Right renal cortex interstitium (tissue), 3 donors: ENCODE measurements at regions not wholly inside any gene's neighbourhood (a gene's known extent, or its start where the extent isn't known, plus 50 kb on each side); places are given as distances from the start of the nearest gene placed in this dataset.

Experiments used
- DNase-seq, 3 donors: peaks; one replicate each; pipeline ENCODE4 v3.0.0-alpha.2; 2013; ENCODE audit warnings: low read depth in 3 of 3, low spot score in 2 of 3

DNA sequence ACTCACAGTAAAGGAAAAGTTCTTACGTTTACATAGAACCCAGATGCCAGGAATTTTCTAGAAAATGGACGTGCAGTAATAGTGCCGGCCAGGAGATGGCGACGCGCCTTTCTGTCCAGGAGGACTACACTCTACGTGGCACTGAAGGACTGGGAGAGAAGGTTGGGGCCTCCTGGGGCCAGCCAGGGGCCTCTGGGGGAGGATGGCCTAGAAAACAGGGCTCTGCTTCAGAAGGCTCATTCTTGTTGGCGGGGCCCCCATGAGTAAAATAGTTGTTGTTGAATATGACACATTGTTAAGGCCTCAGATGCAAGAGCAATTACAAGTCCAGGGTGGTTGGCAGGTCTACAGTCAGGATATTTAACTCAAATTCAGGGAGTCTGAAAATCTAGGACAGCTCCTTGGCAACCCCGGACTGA is 120.1 kb upstream of the MAX start:
- DNase-seq, result no peak

DNA sequence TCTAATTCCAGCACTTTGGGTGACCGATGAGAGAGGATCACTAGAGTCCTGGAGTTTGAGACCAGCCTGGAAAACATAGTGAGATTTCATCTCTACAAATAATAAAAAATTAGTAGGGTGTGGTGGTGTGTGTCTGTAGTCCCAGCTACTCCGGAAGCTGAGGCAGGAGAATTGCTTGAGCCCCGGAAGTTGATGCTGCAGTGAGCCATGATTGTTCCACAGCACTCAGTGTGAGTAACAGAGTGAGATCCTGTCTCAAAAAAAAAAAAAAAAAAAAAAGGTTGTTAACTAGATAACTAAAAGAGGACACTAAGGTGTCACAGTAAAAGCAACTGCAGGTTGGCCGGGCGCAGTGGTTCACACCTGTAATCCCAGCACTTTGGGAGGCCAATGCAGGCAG is 121.3 kb upstream of the MAX start:
- no peak for DNase-seq

DNA sequence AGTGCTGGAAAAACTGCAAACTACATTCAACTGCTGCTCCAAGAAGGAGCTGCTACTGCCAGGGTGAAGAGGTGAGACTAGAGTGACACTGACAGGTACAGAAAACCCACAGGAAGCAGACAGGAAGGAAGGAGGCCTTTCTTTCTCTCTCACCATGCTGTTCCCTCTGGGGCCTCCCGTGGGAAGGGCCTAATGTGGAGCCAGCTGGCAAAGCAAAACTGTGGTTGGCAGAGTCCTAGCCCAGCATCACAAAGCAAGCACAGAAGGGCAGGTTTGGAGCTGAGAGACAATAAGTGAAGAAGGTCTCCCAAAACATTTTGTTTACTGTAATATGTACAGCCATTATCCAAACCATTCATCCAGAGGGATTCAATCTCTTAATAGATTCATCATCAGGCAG is 122.5 kb upstream of the MAX start:
- no peak for DNase-seq

GRCh38 chr14:65225299-65226159 is 123.2 kb upstream of the MAX start:
- no peak for DNase-seq

DNA sequence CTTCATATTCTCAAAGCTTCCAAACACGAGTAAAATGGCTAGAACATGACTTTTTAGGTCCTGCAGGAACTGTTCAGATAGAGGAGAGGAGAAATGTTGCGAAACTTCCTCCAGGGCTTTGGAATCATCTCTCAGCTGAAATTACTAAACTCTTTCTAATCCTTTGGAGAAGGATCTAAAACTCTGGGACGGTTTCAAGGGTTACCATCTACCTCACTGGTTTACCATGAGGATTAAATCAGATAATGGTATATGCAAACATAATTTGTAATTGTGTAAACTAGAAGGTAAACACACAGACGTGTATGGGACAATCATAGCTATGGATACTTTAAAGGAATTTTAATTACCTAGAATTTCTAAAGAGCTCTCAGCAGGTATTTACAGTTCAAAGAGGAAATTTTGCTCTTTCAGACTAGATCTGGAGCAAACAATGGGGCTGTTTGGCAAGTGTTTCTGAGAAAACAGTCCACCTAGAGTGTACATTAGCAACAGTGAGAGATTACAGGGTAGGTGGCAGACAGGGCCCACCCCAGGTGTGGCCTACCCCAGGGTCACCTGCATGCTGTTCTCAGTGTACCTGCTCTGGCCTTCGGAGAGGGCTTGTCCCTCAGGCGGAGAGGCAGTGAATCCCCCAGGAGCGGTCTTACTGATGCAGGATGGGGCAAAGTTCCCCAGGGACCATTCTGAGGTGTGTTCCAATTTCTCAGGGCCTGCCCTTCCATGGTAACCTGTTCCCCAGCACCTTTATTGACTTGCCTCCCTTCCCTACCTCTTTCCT is 124.7 kb upstream of the MAX start:
- no peak for DNase-seq

GRCh38 chr14:65228436-65228835 is 126.1 kb upstream of the MAX start:
- no peak for DNase-seq

- DNase-seq, result no peak
Measured at GRCh38 chr14:65228956-65229747, 126.8 kb upstream of the MAX start.

GRCh38 chr14:65229748-65230728 is 127.7 kb upstream of the MAX start:
- no peak for DNase-seq

DNA sequence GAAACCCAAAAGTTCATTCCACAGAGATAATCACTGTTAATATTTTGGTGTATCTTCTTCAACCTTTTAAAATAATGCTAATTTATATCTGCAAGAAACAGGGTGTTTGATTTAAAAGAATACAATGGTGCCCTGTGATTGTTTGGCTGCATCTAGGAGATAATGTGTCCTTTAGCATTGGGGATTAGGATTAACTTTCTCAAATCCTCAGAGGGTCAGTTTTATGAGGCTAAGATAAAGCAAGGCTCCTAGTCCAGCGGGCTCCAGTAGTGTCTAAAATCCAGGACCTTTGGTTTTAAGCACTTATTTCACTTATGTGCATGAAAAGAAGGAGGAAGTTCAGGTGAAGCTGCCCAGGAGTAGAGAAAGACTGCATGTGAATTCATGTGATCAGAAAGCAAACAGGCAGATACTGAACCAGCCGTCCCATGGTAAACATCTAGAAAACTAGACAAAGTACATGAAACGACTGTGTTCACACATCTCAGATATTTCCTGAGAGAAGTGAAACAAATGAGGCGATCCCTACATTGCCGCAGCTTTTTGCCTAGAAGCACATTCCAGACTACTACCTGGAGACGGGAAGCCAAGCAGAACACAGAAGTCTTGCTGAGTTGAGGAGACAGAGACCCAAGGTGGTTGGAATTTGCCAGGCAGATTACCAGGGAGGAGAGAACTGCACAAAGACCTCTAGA is 129.1 kb upstream of the MAX start:
- DNase-seq, result no peak

GRCh38 chr14:65234752-65235361 is 132.5 kb upstream of the MAX start:
- DNase-seq, result no peak

DNA sequence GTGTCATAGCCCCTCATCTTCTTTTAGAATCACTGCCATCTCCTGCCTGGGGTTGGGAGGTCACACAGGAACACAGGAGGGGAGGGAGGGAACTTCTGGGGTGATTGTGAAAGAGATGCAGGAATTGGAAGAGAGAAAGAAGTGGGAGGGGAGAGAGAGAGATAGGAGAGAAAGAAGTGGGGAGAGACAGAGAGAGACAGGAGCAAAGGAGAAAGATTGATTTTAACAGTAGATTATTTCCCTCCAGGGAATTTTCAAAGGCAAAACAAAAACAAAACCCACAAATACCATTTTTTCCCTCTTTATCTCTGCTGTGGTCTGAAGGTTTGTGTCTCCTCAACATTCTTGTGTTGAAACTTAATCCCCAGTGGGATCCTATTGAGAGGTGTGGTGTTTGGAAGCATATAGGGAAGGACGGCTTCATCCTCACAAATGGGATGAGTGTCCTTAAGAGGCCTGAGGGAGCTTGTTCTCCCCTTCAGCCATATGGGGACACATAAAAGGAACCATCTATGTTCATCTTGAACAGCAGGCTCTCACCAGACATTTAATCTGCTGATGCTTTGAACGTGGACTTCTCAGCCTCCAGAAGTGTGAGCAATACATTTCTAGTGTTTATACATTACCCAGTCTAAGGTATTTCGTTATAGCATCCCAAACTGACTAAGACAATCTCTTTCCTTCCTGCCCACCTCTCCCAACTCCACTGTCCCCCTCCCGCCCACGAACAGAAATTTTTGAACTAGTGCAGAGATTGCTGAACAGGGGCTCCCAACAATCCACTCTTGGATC is 134.9 kb upstream of the MAX start:
- DNase-seq, result no peak

- DNase-seq, result no peak
Measured at GRCh38 chr14:65237941-65238340, 135.6 kb upstream of the MAX start.

- DNase-seq, result no peak
Measured at GRCh38 chr14:65238456-65238855, 136.1 kb upstream of the MAX start.

GRCh38 chr14:65239143-65239937 is 137.0 kb upstream of the MAX start:
- no peak for DNase-seq

- no peak for DNase-seq
Measured at GRCh38 chr14:65239938-65240296, 137.6 kb upstream of the MAX start.

GRCh38 chr14:65241125-65241752 is 138.9 kb upstream of the MAX start:
- DNase-seq, result no peak

DNA sequence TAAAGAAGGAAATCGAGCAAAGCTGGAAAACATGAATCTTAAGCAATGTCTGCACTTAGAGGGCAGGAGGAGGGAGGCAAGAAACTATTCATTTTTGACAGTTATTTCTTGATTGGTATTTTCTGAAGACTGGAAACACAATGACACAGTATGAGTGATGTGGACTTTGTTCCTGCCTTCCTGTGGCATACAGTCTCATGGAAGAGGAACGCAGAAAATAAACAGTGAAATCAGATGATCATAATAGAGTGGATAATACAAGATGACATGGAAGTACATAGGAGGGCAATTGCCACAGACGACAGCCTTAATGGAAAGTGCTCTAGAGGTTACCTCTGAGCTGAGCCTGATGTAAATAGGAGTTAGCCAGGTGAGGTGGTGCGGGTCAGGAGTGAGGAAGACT is 140.4 kb upstream of the MAX start:
- no peak for DNase-seq
